GM12875 (cell line): ENCODE measurements at regions not wholly inside any gene's neighbourhood (a gene's known extent, or its start where the extent isn't known, plus 50 kb on each side); places are given as distances from the start of the nearest gene placed in this dataset.
"Not testable (repeated sequence)": the region's sequence is repeated elsewhere in the genome, so short reads cannot be mapped to it uniquely, and the experiment has no call there.

Experiments used
- H3K4me3 ChIP-seq: one replicate; pipeline ENCODE4 v1.5.1; 2011; ENCODE audit warnings: low read depth, low read length, control low read depth
- TF ChIP-seq, protein P1 (sequence below): IDR thresholded peaks from 2 replicates; pipeline ENCODE4 v1.5.1; 2011; ENCODE audit warnings: low read depth, mild to moderate bottlenecking, control low read depth, inconsistent platforms, low read length, moderate library complexity, borderline replicate concordance; ENCODE audit not compliant: insufficient read depth

DNA sequence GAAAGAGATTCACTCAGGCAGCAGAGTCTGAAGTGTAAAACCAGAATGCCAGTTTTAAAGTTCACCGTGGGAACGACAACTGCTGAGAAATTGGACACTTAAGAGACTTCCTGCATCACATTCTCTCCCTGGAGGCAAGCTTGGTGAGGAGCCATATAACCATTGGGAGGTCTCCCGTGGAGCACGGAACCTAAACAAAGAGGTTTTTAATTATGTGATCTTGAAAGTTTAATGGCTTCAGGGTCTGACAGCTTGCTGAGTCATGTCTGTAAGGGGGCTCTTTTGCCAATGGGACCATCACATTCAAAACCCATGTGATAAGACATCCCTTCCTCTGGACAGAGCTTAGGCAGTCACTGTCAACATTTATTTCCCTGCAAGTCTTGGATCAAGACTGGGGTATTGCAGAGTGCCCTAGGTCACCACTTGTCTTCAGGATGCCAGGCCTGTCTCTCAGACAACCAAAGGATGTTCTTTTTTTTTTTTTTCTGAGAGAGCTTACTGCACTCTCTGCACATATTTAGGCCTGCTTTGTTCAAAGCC lies 674.4 kb downstream of the TYW1 start:
- TF ChIP-seq, protein P1, sequence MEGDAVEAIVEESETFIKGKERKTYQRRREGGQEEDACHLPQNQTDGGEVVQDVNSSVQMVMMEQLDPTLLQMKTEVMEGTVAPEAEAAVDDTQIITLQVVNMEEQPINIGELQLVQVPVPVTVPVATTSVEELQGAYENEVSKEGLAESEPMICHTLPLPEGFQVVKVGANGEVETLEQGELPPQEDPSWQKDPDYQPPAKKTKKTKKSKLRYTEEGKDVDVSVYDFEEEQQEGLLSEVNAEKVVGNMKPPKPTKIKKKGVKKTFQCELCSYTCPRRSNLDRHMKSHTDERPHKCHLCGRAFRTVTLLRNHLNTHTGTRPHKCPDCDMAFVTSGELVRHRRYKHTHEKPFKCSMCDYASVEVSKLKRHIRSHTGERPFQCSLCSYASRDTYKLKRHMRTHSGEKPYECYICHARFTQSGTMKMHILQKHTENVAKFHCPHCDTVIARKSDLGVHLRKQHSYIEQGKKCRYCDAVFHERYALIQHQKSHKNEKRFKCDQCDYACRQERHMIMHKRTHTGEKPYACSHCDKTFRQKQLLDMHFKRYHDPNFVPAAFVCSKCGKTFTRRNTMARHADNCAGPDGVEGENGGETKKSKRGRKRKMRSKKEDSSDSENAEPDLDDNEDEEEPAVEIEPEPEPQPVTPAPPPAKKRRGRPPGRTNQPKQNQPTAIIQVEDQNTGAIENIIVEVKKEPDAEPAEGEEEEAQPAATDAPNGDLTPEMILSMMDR, result no peak
- H3K4me3 ChIP-seq, result no peak overlapping the region

DNA sequence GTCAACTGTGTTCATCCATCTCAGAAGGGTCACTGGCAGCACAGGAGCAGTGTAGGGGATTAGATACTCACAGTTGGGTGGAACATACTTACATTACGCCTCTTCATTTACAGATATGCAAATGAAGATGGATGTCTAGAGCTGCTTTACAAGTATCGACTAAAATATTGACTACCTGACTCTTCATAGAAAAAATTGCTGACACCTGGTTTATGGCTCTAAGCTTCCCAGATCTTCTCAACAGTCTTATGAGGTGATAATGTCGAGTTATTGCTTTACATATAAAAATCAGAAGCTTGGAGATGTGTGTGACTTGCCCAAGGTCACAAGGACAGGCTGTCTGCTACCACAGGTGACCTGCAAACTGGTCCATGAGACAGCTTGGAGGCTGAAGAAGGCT lies 677.2 kb downstream of the TYW1 start:
- no peak overlapping the region for H3K4me3 ChIP-seq
- TF ChIP-seq, protein P1, result no peak

DNA sequence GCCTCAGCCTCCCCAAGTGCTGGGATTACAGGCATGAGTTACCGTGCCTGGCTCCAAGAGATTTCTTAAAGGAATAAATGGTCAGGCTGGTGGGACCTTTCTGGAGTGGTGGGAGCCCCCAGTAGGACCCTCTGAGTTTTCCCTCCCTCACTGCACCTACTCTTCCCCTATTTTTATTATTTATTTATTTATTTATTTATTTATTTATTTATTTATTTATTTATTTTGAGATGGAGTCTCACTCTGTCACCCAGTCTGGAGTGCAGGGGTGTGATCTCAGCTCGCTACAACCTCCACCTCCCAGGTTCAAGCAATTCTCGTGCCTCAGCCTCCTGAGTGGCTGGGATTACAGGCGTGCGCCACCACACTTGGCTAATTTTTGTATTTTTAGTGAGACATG lies 678.2 kb downstream of the TYW1 start:
- H3K4me3 ChIP-seq, result not testable (repeated sequence)

DNA sequence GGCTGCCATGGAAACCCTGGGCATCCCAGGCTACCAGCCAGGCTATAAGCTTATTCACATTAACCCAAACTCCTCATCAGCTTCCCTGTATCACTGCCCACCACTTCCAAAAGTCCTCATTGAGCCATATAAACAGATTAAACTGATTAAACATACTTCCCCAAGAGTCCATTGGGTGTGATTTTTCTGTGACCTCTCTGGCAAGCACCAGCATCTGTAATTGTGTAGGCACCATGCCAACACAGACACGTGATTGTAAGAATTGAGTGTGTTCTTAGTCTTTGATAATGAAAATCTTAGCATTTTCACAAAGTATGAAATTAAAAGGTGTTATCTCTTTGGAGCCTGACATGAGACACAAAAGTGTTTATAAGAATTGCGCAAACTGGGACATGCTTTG lies 679.3 kb downstream of the TYW1 start:
- H3K4me3 ChIP-seq, result no peak overlapping the region
- TF ChIP-seq, protein P1, result no peak

DNA sequence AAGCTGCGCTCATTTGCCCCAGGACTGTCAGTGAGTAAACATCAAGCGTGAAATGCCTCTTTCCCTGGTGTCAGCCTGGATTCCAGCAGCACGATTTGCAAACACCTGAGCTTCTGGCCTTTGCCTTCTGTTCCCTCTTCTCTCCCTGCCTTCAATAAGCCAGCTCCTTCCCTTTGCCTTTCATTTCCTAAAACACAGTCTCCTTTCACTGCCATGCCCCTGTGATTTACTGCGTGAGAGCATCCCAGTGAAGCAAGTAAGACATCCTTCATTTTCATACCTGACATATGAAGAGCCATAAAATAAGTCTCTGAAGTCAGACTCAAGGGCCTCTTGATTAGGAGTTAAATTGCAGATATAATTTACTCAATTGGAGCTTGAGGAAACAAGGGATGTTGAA lies 681.8 kb downstream of the TYW1 start:
- H3K4me3 ChIP-seq, result no peak overlapping the region
- TF ChIP-seq, protein P1, result no peak

DNA sequence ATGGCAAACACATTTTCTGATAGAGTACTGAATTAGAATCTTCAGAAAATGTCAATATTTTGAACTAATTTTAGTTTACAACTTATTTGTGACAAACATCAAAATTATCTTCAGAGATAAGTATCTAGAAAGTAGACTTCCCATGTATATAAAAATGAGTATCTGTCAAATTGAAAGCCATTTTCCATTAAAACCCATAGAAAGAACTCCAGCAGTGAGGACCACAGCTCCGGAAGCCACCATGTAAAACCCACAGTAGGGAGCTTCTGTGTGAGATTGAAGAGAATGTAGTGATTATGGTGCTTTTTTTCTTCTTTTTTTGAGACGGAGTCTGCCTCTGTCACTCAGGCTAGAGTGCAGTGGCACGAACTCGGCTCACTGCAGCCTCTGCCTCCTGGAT lies 687.0 kb downstream of the TYW1 start:
- TF ChIP-seq, protein P1, result no peak
- H3K4me3 ChIP-seq, result no peak overlapping the region

DNA sequence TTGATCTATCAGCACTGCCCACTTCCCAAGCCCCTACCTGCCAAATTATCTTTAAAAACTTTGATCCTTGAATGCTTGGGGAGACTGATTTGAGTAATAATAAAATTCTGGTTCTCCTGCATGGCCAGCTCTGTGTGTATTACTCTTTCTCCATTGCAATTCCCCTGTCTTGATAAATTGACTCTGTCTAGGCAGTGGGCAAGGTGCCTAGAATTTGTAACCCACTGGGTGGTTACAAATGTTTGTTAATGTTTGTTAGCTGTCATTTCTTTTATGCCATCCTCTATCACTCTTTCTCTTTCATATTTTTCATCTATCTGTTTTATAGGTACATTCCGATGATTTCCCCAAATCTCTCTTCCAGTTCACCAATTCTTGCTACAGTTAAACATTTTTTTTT lies 694.1 kb downstream of the TYW1 start:
- TF ChIP-seq, protein P1, result no peak

DNA sequence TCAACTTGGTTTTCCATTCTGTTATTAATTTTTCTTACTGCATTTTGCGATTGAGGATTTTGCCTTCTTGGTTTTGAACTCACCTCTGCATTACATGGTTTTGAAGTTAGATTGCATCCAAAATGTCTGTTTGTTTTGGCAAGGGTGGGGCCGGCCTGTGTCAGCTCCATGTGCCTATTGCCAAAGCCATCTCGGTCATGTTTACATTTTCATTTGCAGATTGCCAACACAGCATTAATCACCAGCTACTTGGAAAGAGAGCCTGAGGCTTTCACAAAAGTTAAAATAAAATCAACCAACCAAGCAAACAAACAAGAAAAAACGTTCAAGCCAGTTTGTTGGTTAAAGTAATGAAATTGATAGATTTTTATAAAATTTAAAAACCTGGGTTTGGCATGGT lies 695.8 kb downstream of the TYW1 start:
- no peak overlapping the region for H3K4me3 ChIP-seq
- TF ChIP-seq, protein P1, result no peak

More for the DNA sequence above, 694.1 kb downstream of the TYW1 start:
- H3K4me3 ChIP-seq, result no peak overlapping the region
